ENCODE measurements at regions not wholly inside any gene's neighbourhood (a gene's known extent, or its start where the extent isn't known, plus 50 kb on each side); places are given as distances from the start of the nearest gene placed in this dataset.

DNA sequence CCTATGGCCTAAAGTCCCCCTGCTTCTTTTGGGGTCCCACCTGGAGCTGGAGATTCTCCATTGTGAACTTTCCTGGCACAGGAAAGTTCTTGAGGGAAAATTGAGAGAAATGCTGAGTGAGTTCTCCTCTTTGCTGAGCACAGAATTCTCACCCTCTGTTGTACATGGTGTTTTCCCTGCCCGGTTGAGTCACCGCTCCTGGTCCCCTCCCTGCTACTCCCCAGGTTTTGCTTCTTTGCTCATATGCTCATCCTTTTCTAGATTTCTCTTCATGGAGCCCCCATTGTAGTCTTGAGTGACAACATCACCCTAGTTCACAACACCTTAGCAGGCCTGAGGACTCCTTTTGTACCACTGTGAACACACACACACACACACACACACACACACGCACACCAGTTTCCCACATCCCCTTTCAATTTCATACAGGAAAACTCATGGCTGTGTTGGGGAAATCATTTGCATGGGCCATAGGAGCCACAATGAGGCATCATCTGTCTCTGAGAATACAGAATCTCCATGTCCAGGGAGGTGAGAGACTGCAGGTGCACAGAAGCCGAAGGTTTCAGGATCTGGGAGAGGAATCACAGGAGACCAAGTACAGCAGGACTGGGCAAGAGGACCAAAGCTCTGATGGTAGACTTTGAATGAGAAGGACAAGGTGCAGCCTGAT, 585.3 kb downstream of the GOLGA6L6 start:
- Histone ChIP-seq H3K56ac (replicated peaks; ENCODE audit: insufficient read length, low read depth, low read length) (no peak overlapping the region), H2BK120ac (replicated peaks; ENCODE audit: low read depth, low read length) (no peak overlapping the region), H3K36me3 (ENCODE audit: control insufficient read depth in 2 of 4, insufficient read depth in 4 of 4, low read length in 3 of 4) (no peaks in the 10 kb centered on the region), H4K91ac (replicated peaks; ENCODE audit: insufficient read length, low read length) (no peak overlapping the region), H4K5ac (ENCODE audit: insufficient read length, low read depth, low read length) (no peak overlapping the region), H3K4ac (replicated peaks; ENCODE audit: insufficient read length, low read depth, low read length) (no peak overlapping the region), H3K14ac (ENCODE audit: insufficient read length) (no peak overlapping the region), H3K27ac (ENCODE audit: low read depth, low read length) (no peak overlapping the region), H2BK15ac (ENCODE audit: low read length) (no peak overlapping the region), H2AK5ac (ENCODE audit: low read depth, low read length) (no peak overlapping the region), H3K27me3 (replicated peaks in 1 of 4; ENCODE audit: control insufficient read depth in 3 of 4, extremely low read depth in 1 of 4, insufficient read depth in 3 of 4, low read length in 3 of 4) (no peaks in the 10 kb centered on the region), H3K23ac (ENCODE audit: insufficient read length) (no peak overlapping the region), H4K8ac (ENCODE audit: extremely low read depth, insufficient read depth, low read length) (no peak overlapping the region), H3K79me1 (ENCODE audit: low read depth, low read length) (no peaks in the 10 kb centered on the region), H3K18ac (ENCODE audit: extremely low read depth, low read length) (no peak overlapping the region), H3K79me2 (ENCODE audit: control insufficient read depth in 1 of 2, insufficient read depth in 2 of 2, low read length in 2 of 2) (no peaks in the 10 kb centered on the region), H3K4me1 (replicated peaks in 1 of 4; ENCODE audit: control insufficient read depth in 3 of 4, insufficient read depth in 4 of 4, low read length in 3 of 4) (no peaks in the 10 kb centered on the region), H2BK20ac (ENCODE audit: low read length) (no peak overlapping the region), H3K9ac (replicated peaks in 1 of 4; ENCODE audit: extremely low read depth in 1 of 4, low read depth in 3 of 4, low read length in 3 of 4) (no peak overlapping the region), H3K4me2 (ENCODE audit: insufficient read depth in 1 of 2, low read depth in 2 of 2, low read length in 2 of 2) (no peak overlapping the region), H3K23me2 (ENCODE audit: low read depth, low read length) (no peaks in the 10 kb centered on the region), H2BK12ac (ENCODE audit: low read depth, low read length) (no peak overlapping the region), H3K9me3 (ENCODE audit: insufficient read depth in 2 of 2, low read depth in 1 of 2, low read length in 1 of 2) (peaks cover 26 to 50% of the 10 kb centered on the region in 2 experiments), H3K4me3 (ENCODE audit: extremely low read depth in 1 of 4, insufficient read depth in 2 of 4, low read depth in 3 of 4, low read length in 4 of 4) (no peak overlapping the region), H4K20me1 (replicated peaks in 1 of 2; ENCODE audit: control insufficient read depth in 1 of 2, insufficient read depth in 2 of 2, low read length in 2 of 2) (no peaks in the 10 kb centered on the region), H2BK5ac (ENCODE audit: low read depth, low read length) (no peak overlapping the region), H2AFZ (ENCODE audit: low read length) (no peak overlapping the region)
- WGBS, 2 experiments (ENCODE audit: extremely low coverage in 1 of 2, insufficient coverage in 1 of 2, insufficient read length in 1 of 2, insufficient replicate concordance in 2 of 2, low coverage in 1 of 2, low lambda C conversion rate in 2 of 2, missing lambda C conversion rate in 1 of 2): 88% methylated on average over 4 of the region's 4 CpGs; no CpG with 5 or more reads in 1 of the 2 experiments
- ChIA-PET CTCF (ENCODE audit: partially characterized antibody) (no interaction called here), POLR2A (ENCODE audit: partially characterized antibody) (no interaction called here)
- DNase-seq (ENCODE audit: low read depth in 1 of 2, low spot score in 2 of 2): no peak
- FAIRE-seq: no peak
- no peak for TF ChIP-seq HDAC2 (IDR thresholded peaks at IDR 0.05; ENCODE audit: borderline replicate concordance in 1 of 2, low read depth in 2 of 2, low read length in 2 of 2)
- TF ChIP-seq SIRT6 (IDR thresholded peaks at IDR 0.05; ENCODE audit: low read length): no peak
- TF ChIP-seq RBBP5 (IDR thresholded peaks at IDR 0.05; ENCODE audit: borderline replicate concordance, low read depth, low read length): no peak
- no peak for TF ChIP-seq CHD2 (IDR thresholded peaks at IDR 0.05; ENCODE audit: low read length)
- no peak for TF ChIP-seq CTCF (IDR thresholded peaks at IDR 0.05; ENCODE audit: control extremely low read depth in 1 of 3, insufficient read depth in 1 of 3, low read depth in 1 of 3, low read length in 3 of 3)
- no peak for TF ChIP-seq JUND (IDR thresholded peaks at IDR 0.05; ENCODE audit: low read length)
- TF ChIP-seq EGR1 (IDR thresholded peaks at IDR 0.05; ENCODE audit: borderline replicate concordance, low read depth, low read length): no peak
